ENCODE measurements at regions not wholly inside any gene's neighbourhood (a gene's known extent, or its start where the extent isn't known, plus 50 kb on each side); places are given as distances from the start of the nearest gene placed in this dataset.

- DNase-seq (peak in 1 of 5 donors; percentile 35), ATAC-seq (peak; percentile 16 to 73 (median 41))
- no peak overlapping the region for H3K4me3 ChIP-seq
- no peaks in the 10 kb centered on the region for H3K9me3 ChIP-seq
- H3K36me3 ChIP-seq, result no peaks in the 10 kb centered on the region
- peaks cover 0 to 29% (median 5%) of the 10 kb centered on the region in 12 donors for H3K4me1 ChIP-seq
- WGBS, 4 donors, result 65 to 89% (median 82%) methylated on average over 1 of the region's 1 CpG
- intact Hi-C loops (cut with DNase I), result no loop called here
- peaks cover 0 to 4% (median 0%) of the 10 kb centered on the region in 9 donors for H3K27me3 ChIP-seq
- peak overlapping the region in 9 of 12 donors; percentile 6 to 89 (median 52) for H3K27ac ChIP-seq
- TF ChIP-seq POLR2A (IDR thresholded peaks at IDR 0.05) (no peak), CTCF (IDR thresholded peaks at IDR 0.05) (no peak)
These were observed 96.7 kb upstream of the FAM20A start for GRCh38 chr17:68697850-68698361.

GRCh38 chr17:68695659-68696058, 94.5 kb upstream of the FAM20A start:
- TF ChIP-seq POLR2A (IDR thresholded peaks at IDR 0.05) (no peak), CTCF (IDR thresholded peaks at IDR 0.05) (no peak)
- no peaks in the 10 kb centered on the region for H3K36me3 ChIP-seq
- no peak for ATAC-seq
- H3K4me3 ChIP-seq, result no peak overlapping the region
- H3K27me3 ChIP-seq, result peaks cover 0 to 3% (median 0%) of the 10 kb centered on the region in 9 donors
- H3K27ac ChIP-seq, result peak overlapping the region in 1 of 12 donors; percentile 17
- peaks cover 0 to 20% (median 3%) of the 10 kb centered on the region in 12 donors for H3K4me1 ChIP-seq
- no peaks in the 10 kb centered on the region for H3K9me3 ChIP-seq
- 94 to 98% (median 97%) methylated on average over 2 of the region's 2 CpGs for WGBS, 4 donors
- no peak for DNase-seq
- intact Hi-C loops (cut with DNase I), result no loop called here

- DNase-seq (no peak), ATAC-seq (peak in 1 of 4 donors; percentile 59)
- peaks cover 0 to 18% (median 1%) of the 10 kb centered on the region in 12 donors for H3K4me1 ChIP-seq
- H3K27ac ChIP-seq, result peak overlapping the region in 1 of 12 donors; percentile 17
- no peaks in the 10 kb centered on the region for H3K9me3 ChIP-seq
- H3K27me3 ChIP-seq, result no peaks in the 10 kb centered on the region
- intact Hi-C loops (cut with DNase I), result no loop called here
- TF ChIP-seq POLR2A (IDR thresholded peaks at IDR 0.05), result no peak
- no peak for TF ChIP-seq CTCF (IDR thresholded peaks at IDR 0.05)
- WGBS, 4 donors, result 68 to 84% (median 73%) methylated on average over 6 of the region's 6 CpGs
- no peaks in the 10 kb centered on the region for H3K36me3 ChIP-seq
- no peak overlapping the region for H3K4me3 ChIP-seq
These were observed 93.8 kb upstream of the FAM20A start for GRCh38 chr17:68694791-68695485.

GRCh38 chr17:68693896-68694295, 92.7 kb upstream of the FAM20A start:
- Histone ChIP-seq H3K36me3 (no peaks in the 10 kb centered on the region), H3K9me3 (no peaks in the 10 kb centered on the region), H3K27ac (no peak overlapping the region), H3K27me3 (no peaks in the 10 kb centered on the region), H3K4me3 (no peak overlapping the region), H3K4me1 (peaks cover 0 to 15% (median under 1%) of the 10 kb centered on the region in 12 donors)
- WGBS, 4 donors, result 90 to 94% (median 90%) methylated on average over 8 of the region's 8 CpGs
- ATAC-seq (no peak), DNase-seq (no peak)
- intact Hi-C loops (cut with DNase I), result no loop called here
- TF ChIP-seq CTCF (IDR thresholded peaks at IDR 0.05) (no peak), POLR2A (IDR thresholded peaks at IDR 0.05) (no peak)

Measured in heart left ventricle (tissue), 16 donors.